ENCODE measurements at regions not wholly inside any gene's neighbourhood (a gene's known extent, or its start where the extent isn't known, plus 50 kb on each side); places are given as distances from the start of the nearest gene placed in this dataset.

GRCh38 chr3:76051145-76051544, 265.8 kb upstream of the ZNF717 start:
- DNase-seq (ENCODE audit: low read depth in 4 of 4, low spot score in 3 of 4) = no peak

GRCh38 chr3:76054404-76054803, 269.1 kb upstream of the ZNF717 start:
- DNase-seq (ENCODE audit: low read depth in 4 of 4, low spot score in 3 of 4) = no peak

DNA sequence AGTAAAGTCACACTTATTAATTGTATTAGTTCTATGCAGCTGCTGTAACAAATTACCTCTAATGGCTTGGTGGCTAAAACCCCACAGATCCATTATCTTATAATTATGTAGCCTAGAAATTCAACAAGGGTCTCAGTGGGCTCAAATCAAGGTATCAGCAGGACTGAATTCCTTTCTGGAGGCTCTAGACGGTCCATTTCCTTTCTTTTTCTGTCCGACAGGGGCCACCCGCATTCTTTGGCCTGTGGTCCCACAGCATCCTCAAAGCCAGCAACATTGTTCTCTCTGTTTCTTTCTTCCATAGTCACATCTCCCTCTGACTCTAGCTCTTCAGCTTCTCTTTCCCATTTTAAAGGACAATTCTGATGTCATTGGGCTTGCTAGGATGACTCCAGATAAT, 276.3 kb upstream of the ZNF717 start:
- DNase-seq (ENCODE audit: low read depth in 4 of 4, low spot score in 3 of 4) = no peak

GRCh38 chr3:76063019-76063418, 277.7 kb upstream of the ZNF717 start:
- DNase-seq (ENCODE audit: low read depth in 4 of 4, low spot score in 3 of 4) = no peak

DNA sequence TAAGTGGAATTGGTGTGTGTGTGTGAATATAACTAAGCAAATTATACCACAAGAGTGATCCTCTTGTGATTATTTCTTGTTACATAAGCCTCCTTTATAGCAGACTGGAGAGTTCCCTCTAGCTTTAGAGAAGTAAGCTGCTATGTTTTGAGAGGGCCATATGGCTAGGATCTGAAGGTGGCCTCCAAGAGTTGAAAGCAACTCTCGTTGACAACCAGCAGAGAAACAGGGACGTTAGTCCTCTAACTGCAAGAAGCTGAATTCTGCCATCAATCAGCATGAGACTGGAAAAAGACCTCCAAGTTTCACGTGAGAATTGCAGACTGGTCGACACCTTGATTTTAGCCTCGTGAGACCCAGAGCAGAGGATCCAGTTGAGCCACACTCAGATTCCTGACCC, 278.5 kb upstream of the ZNF717 start:
- no peak for DNase-seq (ENCODE audit: low read depth in 4 of 4, low spot score in 3 of 4)

DNA sequence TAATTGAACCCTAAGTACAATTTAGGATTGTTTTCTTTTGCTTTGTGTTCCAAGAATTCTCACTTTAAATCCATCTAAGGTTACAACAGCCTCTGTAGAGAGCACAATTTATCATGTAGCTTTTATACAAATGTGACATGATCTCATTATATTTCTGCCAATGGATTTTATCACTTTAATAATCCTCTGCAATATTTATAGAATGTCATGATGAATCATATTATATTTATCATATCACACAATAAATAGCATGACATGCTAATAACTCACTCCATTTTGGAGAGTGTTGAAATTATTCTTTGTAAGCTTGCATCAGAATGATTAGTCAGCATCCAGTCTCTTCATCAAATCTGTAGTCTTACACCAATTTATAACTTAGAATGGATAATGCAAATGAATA, 280.6 kb upstream of the ZNF717 start:
- DNase-seq (ENCODE audit: low read depth in 4 of 4, low spot score in 3 of 4) = no peak

GRCh38 chr3:76078101-76078500, 292.8 kb upstream of the ZNF717 start:
- DNase-seq (ENCODE audit: low read depth in 4 of 4, low spot score in 3 of 4) = no peak

DNA sequence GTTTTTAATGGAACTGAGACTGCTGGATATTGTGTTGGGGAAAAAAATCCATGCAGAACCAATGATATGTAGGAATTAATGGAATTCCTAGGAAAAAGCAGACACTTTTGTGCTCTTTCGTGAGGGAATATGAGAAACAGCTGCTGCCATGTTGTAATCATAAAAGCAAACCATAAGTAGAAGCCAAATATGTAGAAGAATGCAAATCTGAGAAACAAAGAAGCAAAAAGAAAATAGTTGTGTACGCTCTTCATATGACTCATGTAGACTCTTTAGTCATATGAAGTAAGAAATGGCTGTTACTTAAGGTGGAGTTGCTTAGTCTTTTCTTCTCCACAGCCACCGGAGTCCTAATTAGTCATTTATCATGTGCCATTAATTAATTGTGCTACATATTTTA, 298.6 kb upstream of the ZNF717 start:
- no peak for DNase-seq (ENCODE audit: low read depth in 4 of 4, low spot score in 3 of 4)

DNA sequence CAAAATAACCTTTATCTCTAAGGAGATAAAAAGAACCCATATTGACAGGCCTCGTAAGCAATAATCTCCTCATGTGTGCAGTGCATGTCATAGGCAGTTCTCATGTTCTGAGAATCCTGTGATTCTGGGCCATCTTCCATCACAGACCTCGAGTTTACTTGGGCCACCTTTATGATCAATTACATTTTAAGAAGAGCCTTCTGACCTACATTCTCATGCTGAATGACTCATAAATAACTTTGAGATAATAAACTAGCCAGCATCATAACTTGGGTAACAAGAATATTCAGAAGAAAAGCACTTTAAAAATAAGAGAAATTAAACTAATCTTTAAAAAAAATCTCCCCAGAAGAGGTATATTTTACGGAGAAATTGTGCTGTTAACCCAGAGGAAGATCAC, 310.7 kb upstream of the ZNF717 start:
- no peak for DNase-seq (ENCODE audit: low read depth in 4 of 4, low spot score in 3 of 4)

GRCh38 chr3:76096836-76097588, 311.7 kb upstream of the ZNF717 start:
- DNase-seq (ENCODE audit: low read depth in 4 of 4, low spot score in 3 of 4) = no peak

DNA sequence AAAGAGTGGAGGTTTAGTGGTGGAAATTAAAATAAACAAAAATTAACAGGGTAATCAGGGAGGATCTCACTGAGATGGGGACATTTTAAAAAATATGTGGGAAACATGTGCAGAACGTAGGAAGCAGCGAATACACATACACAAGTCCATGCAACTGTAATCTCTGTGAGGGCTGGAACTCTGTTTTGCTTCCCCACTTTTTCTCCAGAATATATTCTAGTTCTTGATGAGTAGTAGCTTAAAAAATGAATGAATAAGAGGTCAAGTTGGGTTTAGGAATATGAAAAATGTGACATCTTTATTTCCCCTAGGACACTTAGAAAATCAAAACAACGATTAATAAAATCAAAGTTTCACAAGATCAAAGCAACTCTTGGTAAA, 312.2 kb upstream of the ZNF717 start:
- no peak for DNase-seq (ENCODE audit: low read depth in 4 of 4, low spot score in 3 of 4)

- DNase-seq (ENCODE audit: low read depth in 4 of 4, low spot score in 3 of 4) = no peak
These were observed 314.6 kb upstream of the ZNF717 start for GRCh38 chr3:76099956-76100355.

GRCh38 chr3:76107935-76108570, 322.7 kb upstream of the ZNF717 start:
- peak in 2 of 4 donors; percentile 6 to 12 for DNase-seq (ENCODE audit: low read depth in 4 of 4, low spot score in 3 of 4)

DNA sequence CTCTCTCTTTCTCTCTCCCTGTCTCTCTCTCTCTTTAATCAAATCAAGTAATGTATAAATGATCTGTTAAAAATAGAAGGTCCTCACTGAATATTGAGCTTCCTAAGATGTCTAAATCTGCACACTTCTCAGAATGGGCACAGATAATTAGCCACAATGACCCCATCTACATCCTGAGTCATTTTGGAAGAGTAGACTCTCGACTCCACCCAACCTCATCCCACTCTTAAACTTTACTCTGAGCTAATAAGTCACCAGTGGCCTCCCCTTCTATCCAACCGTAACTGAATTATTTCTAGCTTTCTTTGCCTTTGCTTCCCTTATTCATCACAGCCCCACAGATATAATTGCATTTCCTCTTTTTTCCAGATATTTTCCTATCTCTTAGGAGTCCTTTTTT, 326.5 kb upstream of the ZNF717 start:
- DNase-seq (ENCODE audit: low read depth in 4 of 4, low spot score in 3 of 4) = no peak

DNA sequence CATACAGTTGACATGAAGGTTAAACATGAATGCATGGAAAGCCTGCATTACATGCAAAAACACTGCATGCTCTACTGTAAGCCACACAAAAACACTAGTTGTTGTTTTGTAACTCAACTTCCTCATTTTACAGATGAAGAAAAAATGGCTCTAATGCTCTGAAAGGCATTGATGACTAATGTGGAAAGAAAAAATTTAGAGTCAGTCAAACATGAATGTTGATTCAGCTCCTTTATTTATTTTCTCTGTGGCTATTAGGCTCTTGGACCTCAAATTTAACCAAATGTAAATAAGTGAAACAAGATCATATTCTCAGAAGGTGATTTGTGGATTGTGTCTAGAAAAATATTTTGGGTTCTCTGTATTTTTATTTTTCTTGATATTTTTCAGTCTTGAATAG, 336.7 kb upstream of the ZNF717 start:
- no peak for DNase-seq (ENCODE audit: low read depth in 4 of 4, low spot score in 3 of 4)

DNA sequence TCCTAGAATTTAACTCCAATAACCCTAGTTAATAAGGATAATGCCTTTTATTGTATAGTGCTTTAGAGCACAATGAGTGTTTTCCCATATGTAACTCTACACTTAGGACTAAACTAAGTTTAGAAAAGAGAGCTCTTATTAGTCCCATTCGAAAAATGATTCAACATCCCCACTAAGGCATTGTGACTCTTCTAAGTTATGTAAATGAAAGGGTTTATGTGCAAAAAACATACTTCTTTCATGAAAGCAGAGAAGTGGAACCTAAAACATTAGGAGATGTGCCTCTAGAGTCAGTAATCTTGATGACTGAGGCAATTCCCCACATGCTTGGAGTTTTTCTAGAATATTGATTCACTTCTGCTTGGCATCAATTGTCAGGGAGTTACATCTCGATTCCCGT, 344.1 kb upstream of the ZNF717 start:
- no peak for DNase-seq (ENCODE audit: low read depth in 4 of 4, low spot score in 3 of 4)

DNA sequence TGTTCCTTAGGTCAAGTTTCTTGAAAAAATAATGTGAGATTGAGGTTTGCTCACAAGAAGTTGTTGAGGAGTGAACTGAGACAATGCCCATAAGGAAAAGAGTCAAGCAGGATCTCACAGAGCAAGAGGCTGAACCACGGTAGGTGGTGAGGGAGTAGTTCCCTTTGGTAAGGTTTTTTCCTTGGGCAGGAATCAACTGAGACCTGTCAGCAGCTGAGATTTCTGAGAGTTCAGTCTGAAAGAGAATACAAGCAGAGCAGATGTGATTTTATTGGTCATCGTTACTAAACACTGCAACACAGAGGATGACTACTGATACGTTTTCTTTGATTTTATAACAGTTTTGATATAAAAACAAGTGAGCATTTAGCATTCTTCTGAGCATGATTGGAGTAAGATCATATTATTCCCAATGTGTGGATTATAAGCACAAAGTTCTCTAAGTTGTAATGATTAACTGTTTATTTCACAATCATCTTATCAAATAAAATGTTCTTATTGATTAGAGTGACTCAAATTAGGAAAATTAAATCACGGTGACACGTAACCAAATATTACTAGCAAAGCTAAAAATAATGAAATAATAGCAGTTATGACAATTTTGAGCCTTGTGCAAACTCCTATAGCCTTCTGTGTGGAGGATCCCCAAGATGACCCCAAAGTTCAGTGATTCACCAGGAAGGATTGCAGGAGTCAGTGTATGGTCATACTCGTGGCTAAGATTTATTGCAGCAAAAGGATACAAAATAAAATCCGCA, 346.2 kb upstream of the ZNF717 start:
- no peak for DNase-seq (ENCODE audit: low read depth in 4 of 4, low spot score in 3 of 4)

DNA sequence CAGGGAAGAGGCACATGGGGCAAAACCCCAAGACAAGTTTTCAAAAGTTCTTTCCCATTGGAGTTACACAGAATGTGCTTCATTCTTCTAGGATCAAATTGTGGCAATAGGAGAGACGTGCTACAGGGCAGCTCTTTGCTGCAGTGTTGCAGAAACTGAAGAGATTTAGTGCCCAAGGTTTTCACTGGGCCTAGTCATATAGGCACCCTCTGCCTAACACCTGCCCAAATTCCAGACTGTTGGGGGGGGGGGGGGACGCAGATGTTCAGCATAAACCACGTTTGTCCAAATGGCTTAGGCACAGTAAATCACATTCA, 346.8 kb upstream of the ZNF717 start:
- no peak for DNase-seq (ENCODE audit: low read depth in 4 of 4, low spot score in 3 of 4)

GRCh38 chr3:76134166-76134565, 348.8 kb upstream of the ZNF717 start:
- no peak for DNase-seq (ENCODE audit: low read depth in 4 of 4, low spot score in 3 of 4)

DNA sequence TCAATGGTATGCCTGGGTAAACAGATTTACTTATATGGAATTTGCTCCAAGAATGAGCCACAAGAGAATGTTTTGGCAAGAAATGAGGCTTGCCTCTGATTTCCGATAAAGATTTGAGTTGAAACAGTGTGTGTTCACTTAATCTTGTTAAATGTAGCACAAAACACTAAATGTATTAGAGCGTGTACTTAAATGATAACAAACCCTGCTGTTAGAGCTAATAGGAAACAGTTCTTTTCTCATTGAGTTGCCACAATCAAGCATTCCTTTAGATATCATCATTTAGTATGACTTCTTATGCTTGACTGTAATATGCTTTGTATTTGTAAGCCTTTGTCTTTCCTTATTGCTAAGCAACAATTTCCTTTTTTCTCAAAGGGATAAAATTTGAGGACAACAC, 353.6 kb upstream of the ZNF717 start:
- DNase-seq (ENCODE audit: low read depth in 4 of 4, low spot score in 3 of 4) = no peak

DNA sequence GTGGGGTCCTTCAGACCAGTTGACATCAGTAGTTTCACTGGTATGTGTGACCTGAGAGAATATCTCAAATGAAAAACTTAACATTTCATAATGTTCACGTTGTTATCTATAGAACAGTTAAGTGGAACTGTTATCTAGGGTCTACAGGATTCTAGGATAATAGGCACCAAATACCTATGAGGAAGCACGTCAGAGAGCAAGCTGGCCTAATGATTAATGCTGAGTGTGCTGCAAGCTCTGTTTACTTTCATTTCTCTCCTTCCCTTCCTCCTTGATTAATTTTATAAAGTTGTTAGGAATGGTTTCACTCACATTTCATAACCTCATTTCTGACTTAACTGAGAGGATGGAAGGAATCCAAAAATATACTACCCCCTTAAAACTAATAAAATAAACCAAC, 362.5 kb upstream of the ZNF717 start:
- no peak for DNase-seq (ENCODE audit: low read depth in 4 of 4, low spot score in 3 of 4)

DNA sequence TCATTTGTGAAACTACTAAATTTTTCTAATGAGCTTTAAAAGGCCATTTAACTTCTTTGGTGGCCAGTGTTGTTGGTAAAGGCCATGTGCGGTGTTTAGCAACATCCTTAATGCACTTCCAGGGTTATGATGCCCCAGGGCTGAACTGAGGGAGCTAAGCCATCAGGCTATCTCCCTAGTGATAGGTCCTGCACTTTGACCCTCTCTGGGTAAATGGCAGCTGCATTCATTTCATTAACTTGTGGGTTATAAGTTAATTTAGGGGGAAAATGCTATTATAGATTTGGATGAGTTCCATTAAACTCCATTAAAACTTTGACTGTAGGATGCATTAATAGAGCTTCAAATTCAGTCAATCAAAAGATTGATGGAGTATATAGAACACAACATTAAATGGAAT, 366.7 kb upstream of the ZNF717 start:
- DNase-seq (ENCODE audit: low read depth in 4 of 4, low spot score in 3 of 4) = no peak

Data from left renal pelvis (tissue), 4 donors.